K562 (cell line): ENCODE measurements at regions not wholly inside any gene's neighbourhood (a gene's known extent, or its start where the extent isn't known, plus 50 kb on each side); places are given as distances from the start of the nearest gene placed in this dataset.

ENCODE experiments used
- ATF1 ChIP-seq, 2 experiments: fragments of 450-650 bp in 1 of 2; IDR thresholded peaks; 2 replicates each; pipeline ENCODE4 v1.6.1; 2016; ENCODE audit warnings: missing compliant biosample characterization in 1 of 2, missing genetic modification characterization in 1 of 2
- BRD9 ChIP-seq: fragments of 450-650 bp; IDR thresholded peaks from 2 replicates; pipeline ENCODE4 v1.6.1; 2018; ENCODE audit warnings: low read depth; ENCODE audit not compliant: partially characterized antibody
- BRF1 ChIP-seq: IDR thresholded peaks from 3 replicates; pipeline ENCODE4 v1.6.1; 2011; ENCODE audit warnings: borderline replicate concordance, mild to moderate bottlenecking; ENCODE audit not compliant: insufficient read length; ENCODE audit errors: extremely low read depth
- CXXC5 ChIP-seq: fragments of 250-450 bp; sonication (Bioruptor Pico); IDR thresholded peaks from 2 replicates; pipeline ENCODE4 v1.8.0; 2022; ENCODE audit warnings: inconsistent platforms, mild to moderate bottlenecking, moderate library complexity
- FOXM1 ChIP-seq, 2 experiments: fragments of 450-650 bp in 1 of 2; sonication (generic) in 1 of 2; formaldehyde crosslinking in 1 of 2; IDR thresholded peaks; 2 replicates each; pipeline versions ENCODE4 v1.6.1 to v1.9.0; 2017 to 2022; ENCODE audit warnings: low read depth in 2 of 2, mild to moderate bottlenecking in 2 of 2, missing genetic modification reagents in 1 of 2, moderate library complexity in 1 of 2
- JUND ChIP-seq, 2 experiments: IDR thresholded peaks; 2 replicates in 1 of 2; 3 replicates in 1 of 2; pipeline ENCODE4 v1.6.1; 2011; ENCODE audit warnings: borderline replicate concordance in 2 of 2, low read depth in 2 of 2, low read length in 2 of 2, improper control_type of control experiment in 1 of 2, missing biosample characterization in 1 of 2, missing genetic modification characterization in 1 of 2, missing genetic modification reagents in 1 of 2
- MCM7 ChIP-seq, 2 experiments: fragments of 450-650 bp; IDR thresholded peaks; 2 replicates each; pipeline ENCODE4 v1.6.1; 2016 to 2018
- NUFIP1 ChIP-seq: fragments of 450-650 bp; IDR thresholded peaks from 2 replicates; pipeline ENCODE4 v1.6.1; 2018; ENCODE audit not compliant: partially characterized antibody
- PML ChIP-seq: IDR thresholded peaks from 2 replicates; pipeline ENCODE4 v1.6.1; 2012; ENCODE audit warnings: low read length, inconsistent platforms
- POLR2AphosphoS5 ChIP-seq: IDR thresholded peaks from 2 replicates; pipeline ENCODE4 v1.6.1; 2011; ENCODE audit warnings: mild to moderate bottlenecking, low read depth, low read length, moderate library complexity; ENCODE audit not compliant: control insufficient read depth, insufficient read depth
- SNRNP70 ChIP-seq: fragments of 200-400 bp; formaldehyde crosslinking; optimal IDR thresholded peaks from 2 replicates; pipeline ENCODE3; 2017; ENCODE audit warnings: low read depth, low read length
- TCF7L2 ChIP-seq: fragments of 150-350 bp; IDR thresholded peaks from 2 replicates; pipeline ENCODE4 v1.6.1; 2016; ENCODE audit warnings: low read depth, mild to moderate bottlenecking, low read length, moderate library complexity
- XRCC5 ChIP-seq: fragments of 200-400 bp; formaldehyde crosslinking; IDR thresholded peaks from 2 replicates; pipeline ENCODE4 v1.6.1; 2017; ENCODE audit warnings: low read depth, mild to moderate bottlenecking, low read length
- ZNF232 ChIP-seq: sonication (generic); formaldehyde crosslinking; IDR thresholded peaks from 2 replicates; pipeline ENCODE4 v1.8.0; 2022; ENCODE audit warnings: mild to moderate bottlenecking, missing genetic modification reagents

- no peak for TF ChIP-seq ZNF232
- no peak for TF ChIP-seq CXXC5
- no peak for TF ChIP-seq XRCC5
- TF ChIP-seq FOXM1 (IDR thresholded peaks at IDR 0.05; ENCODE audit: low read depth) = no peak
- no peak for TF ChIP-seq FOXM1 (CRISPR knock-in tag; IDR thresholded peaks at IDR 0.05; ENCODE audit: low read depth)
- no peak for TF ChIP-seq SNRNP70
- no peak for TF ChIP-seq POLR2AphosphoS5
- no peak for TF ChIP-seq BRD9
- no peak for TF ChIP-seq TCF7L2
- no peak for TF ChIP-seq NUFIP1
- no peak for TF ChIP-seq ATF1 (CRISPR knock-in tag; IDR thresholded peaks at IDR 0.05)
- TF ChIP-seq ATF1 (tag; IDR thresholded peaks at IDR 0.05) = no peak
- TF ChIP-seq MCM7 (IDR thresholded peaks at IDR 0.05) = no peak
- no peak for TF ChIP-seq BRF1
- no peak for TF ChIP-seq PML
- TF ChIP-seq JUND (IDR thresholded peaks at IDR 0.05; ENCODE audit: borderline replicate concordance, low read depth, low read length) = no peak
- TF ChIP-seq JUND (tag; IDR thresholded peaks at IDR 0.05; ENCODE audit: borderline replicate concordance, low read depth, low read length) = no peak
Measured at GRCh38 chr11:95563859-95564258, 225.7 kb downstream of the FAM76B start.
